Right cardiac atrium (tissue), 5 donors: ENCODE measurements at regions not wholly inside any gene's neighbourhood (a gene's known extent, or its start where the extent isn't known, plus 50 kb on each side); places are given as distances from the start of the nearest gene placed in this dataset.

Source experiments
- ATAC-seq, 2 donors: fragments of 200-7000 bp; cut with Tn5 transposase; one replicate each; pipeline versions ENCODE4 v1.8.0 to v1.9.1; 2020; ENCODE audit warnings: moderate library complexity in 2 of 2, mild to moderate bottlenecking in 1 of 2
- DNase-seq, 3 donors: peaks; one replicate each; pipeline ENCODE4 v3.0.0-alpha.2; 2020
- H3K27ac ChIP-seq: one replicate; pipeline ENCODE4 v1.5.1; 2013; ENCODE audit warnings: mild to moderate bottlenecking, low read length, control low read depth, moderate library complexity
- H3K27me3 ChIP-seq: one replicate; pipeline ENCODE4 v1.6.1; 2013; ENCODE audit not compliant: control insufficient read depth, insufficient read depth
- H3K4me1 ChIP-seq: one replicate; pipeline ENCODE4 v1.6.1; 2013; ENCODE audit warnings: low read length; ENCODE audit not compliant: control insufficient read depth, insufficient read depth
- H3K4me3 ChIP-seq: one replicate; pipeline ENCODE4 v1.5.1; 2013; ENCODE audit warnings: low read length, control low read depth
- H3K9me3 ChIP-seq: one replicate; pipeline ENCODE4 v1.6.1; 2013; ENCODE audit warnings: low read length; ENCODE audit not compliant: control insufficient read depth
- WGBS: extraction: QIAGEN DNeasy Blood & Tissue Kit; methylation state at CpG from one replicate; pipeline ENCODE4 v1.1.7; 2013; 5-methylcytosine and 5-hydroxymethylcytosine counted together
- intact Hi-C, 4 donors: fragments of 100-400 bp; cut with DNase I; formaldehyde crosslinking; loops; one replicate each; pipeline versions ENCODE4 v1.11.0 to v1.14.0; 2022 to 2023
- donor health status: healthy with polysubstance abuse.
- donor health status: DM: no; HTN: yes; CAD: no.
- donor health status: DM: no; HTN: no; CAD: no.
- donor health status: DM: no; HTN: yes; CAD: no; lungs with severe emphysema.
- donor health status: DM: yes; HTN: yes; CAD: no.

DNA sequence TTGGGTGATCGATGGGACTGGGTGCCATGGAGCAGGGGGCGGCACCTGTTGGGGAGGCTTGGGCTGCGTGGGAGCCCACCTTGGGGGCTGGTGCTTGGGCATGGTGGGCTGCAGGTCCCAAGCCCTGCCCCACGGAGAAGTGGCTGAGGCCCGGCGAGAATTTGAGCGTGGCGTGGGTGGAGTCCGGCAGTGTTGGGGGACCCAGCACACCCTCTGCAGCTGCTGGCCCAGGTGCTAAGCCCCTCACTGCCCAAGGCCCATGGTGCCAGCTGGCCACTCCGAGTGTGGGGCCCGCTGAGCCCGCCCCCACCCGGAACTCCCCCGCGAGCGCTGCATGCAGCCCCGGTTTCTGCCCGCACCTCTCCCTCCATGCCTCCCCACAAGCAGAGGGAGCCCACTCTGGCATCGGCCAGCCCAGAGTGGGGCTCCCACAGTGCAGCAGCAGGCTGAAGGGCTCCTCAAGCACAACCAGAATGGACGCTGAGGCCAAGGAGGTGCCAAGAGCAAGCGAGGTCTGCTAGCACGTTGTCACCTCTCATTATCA, 1178.6 kb upstream of the CDH10 start:
- ATAC-seq (no peak), DNase-seq (peak in 2 of 3 donors; percentile 29 to 36)
- no peak overlapping the region for H3K4me3 ChIP-seq
- H3K27ac ChIP-seq, result no peak overlapping the region
- WGBS, result 93% methylated on average over 22 of the region's 22 CpGs
- no peaks in the 10 kb centered on the region for H3K9me3 ChIP-seq
- no peaks in the 10 kb centered on the region for H3K4me1 ChIP-seq
- H3K27me3 ChIP-seq, result no peaks in the 10 kb centered on the region
- intact Hi-C loops, result no loop called here
